ENCODE measurements at regions not wholly inside any gene's neighbourhood (a gene's known extent, or its start where the extent isn't known, plus 50 kb on each side); places are given as distances from the start of the nearest gene placed in this dataset.

DNA sequence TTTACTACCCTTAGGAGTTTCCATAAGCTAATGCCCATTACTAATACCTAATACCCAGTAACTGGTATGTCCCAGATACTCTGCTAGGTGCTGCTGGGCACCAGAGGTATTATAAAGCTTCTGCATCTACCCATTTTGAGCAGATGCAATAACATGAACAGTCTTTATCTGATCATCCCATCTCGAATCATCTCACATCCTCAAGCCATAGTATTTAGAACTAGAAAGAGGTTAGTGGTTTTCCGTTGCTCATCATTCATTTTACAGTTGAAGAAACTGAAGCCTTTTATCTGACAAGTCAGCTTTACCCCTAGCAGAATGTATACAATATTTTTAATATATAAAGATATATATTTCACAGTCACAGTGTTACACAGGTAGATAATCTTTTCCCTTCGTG lies 99.1 kb upstream of the TCF4 start:
- Histone ChIP-seq H4K20me1 (ENCODE audit: control insufficient read depth, insufficient read depth, insufficient read length) (no peaks in the 10 kb centered on the region), H2BK120ac (ENCODE audit: low read depth, low read length, poor library complexity, severe bottlenecking) (no peak overlapping the region), H3K4me2 (ENCODE audit: insufficient read depth, insufficient read length, low read length) (no peak overlapping the region), H4K91ac (ENCODE audit: insufficient read length, low read depth, low read length) (no peak overlapping the region), H2AFZ (ENCODE audit: low read length) (no peak overlapping the region), H3K56ac (ENCODE audit: insufficient read length, low read depth, low read length) (no peak overlapping the region), H3K27ac (ENCODE audit: insufficient read length, low read depth, low read length) (no peak overlapping the region), H2BK20ac (ENCODE audit: low read depth, low read length, poor library complexity, severe bottlenecking) (no peak overlapping the region), H2BK5ac (ENCODE audit: insufficient read length, low read length) (no peak overlapping the region), H3K9me3 (ENCODE audit: control insufficient read depth, low read depth, low read length) (no peaks in the 10 kb centered on the region), H3K4ac (ENCODE audit: low read depth, low read length) (no peak overlapping the region), H3T11ph (ENCODE audit: low read length) (no peak overlapping the region), H3K79me2 (ENCODE audit: insufficient read depth, low read length) (no peaks in the 10 kb centered on the region), H2AK5ac (ENCODE audit: insufficient read length, low read length) (no peak overlapping the region), H3K4me1 (ENCODE audit: insufficient read depth, low read length) (peaks cover 3% of the 10 kb centered on the region; the same call in 1 of the 2 replicates), H3K23ac (ENCODE audit: insufficient read length, low read depth, low read length) (no peak overlapping the region), H3K23me2 (ENCODE audit: insufficient read length, low read depth, low read length, poor library complexity, severe bottlenecking) (no peaks in the 10 kb centered on the region), H4K8ac (replicated peaks; ENCODE audit: insufficient read length, low read depth, low read length) (no peak overlapping the region), H3K18ac (ENCODE audit: insufficient read length, low read depth, low read length) (no peak overlapping the region), H2BK15ac (ENCODE audit: low read depth, low read length) (no peak overlapping the region), H4K5ac (ENCODE audit: insufficient read length, low read depth, low read length) (no peak overlapping the region), H3K79me1 (ENCODE audit: insufficient read depth, low read depth, low read length, poor library complexity, severe bottlenecking) (no peaks in the 10 kb centered on the region), H3K27me3 (ENCODE audit: insufficient read depth, low read length) (no peaks in the 10 kb centered on the region), H3K9ac (ENCODE audit: extremely low read depth, insufficient read length, low read length) (no peak overlapping the region), H2BK12ac (ENCODE audit: insufficient read length, low read depth, low read length) (no peak overlapping the region), H3K14ac (ENCODE audit: insufficient read depth, low read length) (no peak overlapping the region)
- no peaks in the 10 kb centered on the region for H3K9me3 Mint-ChIP-seq
- no peak overlapping the region for H3K4me3 Mint-ChIP-seq
- H3K4me1 Mint-ChIP-seq = peaks cover 6 to 11% of the 10 kb centered on the region in 2 experiments
- no CpG with 5 or more reads among the region's 3 CpGs for WGBS (ENCODE audit: extremely low coverage, insufficient read length, low lambda C conversion rate)
- no peak overlapping the region for H3K27ac Mint-ChIP-seq
- H3K36me3 Mint-ChIP-seq (ENCODE audit: insufficient read depth in 1 of 3, low read depth in 3 of 3) = no peaks in the 10 kb centered on the region
- DNase-seq = no peak
- peaks cover 2% of the 10 kb centered on the region; the same call in 1 of the 2 replicates for H3K27me3 Mint-ChIP-seq (ENCODE audit: low read depth)
- TF ChIP-seq, protein P1, sequence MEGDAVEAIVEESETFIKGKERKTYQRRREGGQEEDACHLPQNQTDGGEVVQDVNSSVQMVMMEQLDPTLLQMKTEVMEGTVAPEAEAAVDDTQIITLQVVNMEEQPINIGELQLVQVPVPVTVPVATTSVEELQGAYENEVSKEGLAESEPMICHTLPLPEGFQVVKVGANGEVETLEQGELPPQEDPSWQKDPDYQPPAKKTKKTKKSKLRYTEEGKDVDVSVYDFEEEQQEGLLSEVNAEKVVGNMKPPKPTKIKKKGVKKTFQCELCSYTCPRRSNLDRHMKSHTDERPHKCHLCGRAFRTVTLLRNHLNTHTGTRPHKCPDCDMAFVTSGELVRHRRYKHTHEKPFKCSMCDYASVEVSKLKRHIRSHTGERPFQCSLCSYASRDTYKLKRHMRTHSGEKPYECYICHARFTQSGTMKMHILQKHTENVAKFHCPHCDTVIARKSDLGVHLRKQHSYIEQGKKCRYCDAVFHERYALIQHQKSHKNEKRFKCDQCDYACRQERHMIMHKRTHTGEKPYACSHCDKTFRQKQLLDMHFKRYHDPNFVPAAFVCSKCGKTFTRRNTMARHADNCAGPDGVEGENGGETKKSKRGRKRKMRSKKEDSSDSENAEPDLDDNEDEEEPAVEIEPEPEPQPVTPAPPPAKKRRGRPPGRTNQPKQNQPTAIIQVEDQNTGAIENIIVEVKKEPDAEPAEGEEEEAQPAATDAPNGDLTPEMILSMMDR (conservative IDR thresholded peaks at IDR 0.05) = no peak
